Mononuclear cell (primary cell): ENCODE measurements at regions not wholly inside any gene's neighbourhood (a gene's known extent, or its start where the extent isn't known, plus 50 kb on each side); places are given as distances from the start of the nearest gene placed in this dataset.
"Not testable (repeated sequence)": the region's sequence is repeated elsewhere in the genome, so short reads cannot be mapped to it uniquely, and the experiment has no call there.

ENCODE experiments used
- H3K27me3 ChIP-seq: 2 replicates; pipeline ENCODE4 v1.6.0; 2011; ENCODE audit warnings: low read length, control low read depth; ENCODE audit not compliant: insufficient read depth
- H3K4me1 ChIP-seq: 2 replicates; pipeline ENCODE4 v1.5.1; 2011; ENCODE audit warnings: mild to moderate bottlenecking, low read length, control low read depth; ENCODE audit not compliant: insufficient read depth
- H3K4me3 ChIP-seq: 2 replicates; pipeline ENCODE4 v1.5.1; 2011; ENCODE audit warnings: mild to moderate bottlenecking, low read length, moderate library complexity
- H3K9me3 ChIP-seq: 2 replicates; pipeline ENCODE4 v1.5.1; 2011; ENCODE audit warnings: low read depth, mild to moderate bottlenecking, control low read depth, low read length

- Histone ChIP-seq H3K9me3 (no peaks in the 10 kb centered on the region), H3K4me3 (no peak overlapping the region), H3K27me3 (peaks cover 23% of the 10 kb centered on the region), H3K4me1 (peaks cover 6% of the 10 kb centered on the region)
Observed at GRCh38 chr13:24931450-24932251, 164.3 kb upstream of the PABPC3 start.

- not testable (repeated sequence) for H3K4me1 ChIP-seq, H3K9me3 ChIP-seq, H3K4me3 ChIP-seq
- peaks cover 23% of the 10 kb centered on the region for H3K27me3 ChIP-seq
Observed at GRCh38 chr13:24933106-24934023, 162.6 kb upstream of the PABPC3 start.

- H3K4me3 ChIP-seq, H3K4me1 ChIP-seq, H3K9me3 ChIP-seq: not testable (repeated sequence)
- H3K27me3 ChIP-seq, result peaks cover 23% of the 10 kb centered on the region
Observed at GRCh38 chr13:24934024-24934385, 161.9 kb upstream of the PABPC3 start.

- H3K9me3 ChIP-seq, result no peaks in the 10 kb centered on the region
Observed at GRCh38 chr13:24938966-24939365, 157.0 kb upstream of the PABPC3 start.

GRCh38 chr13:24941023-24941713 is 154.8 kb upstream of the PABPC3 start:
- H3K27me3 ChIP-seq, H3K4me3 ChIP-seq, H3K9me3 ChIP-seq, H3K4me1 ChIP-seq: not testable (repeated sequence)

More at GRCh38 chr13:24938966-24939365, 157.0 kb upstream of the PABPC3 start:
- Histone ChIP-seq H3K4me1 (no peaks in the 10 kb centered on the region), H3K27me3 (no peaks in the 10 kb centered on the region), H3K4me3 (no peak overlapping the region)

GRCh38 chr13:24943136-24943535 is 152.8 kb upstream of the PABPC3 start:
- H3K9me3 ChIP-seq, result no peaks in the 10 kb centered on the region
- no peaks in the 10 kb centered on the region for H3K27me3 ChIP-seq
- H3K4me3 ChIP-seq, result no peak overlapping the region
- H3K4me1 ChIP-seq, result no peaks in the 10 kb centered on the region

- H3K27me3 ChIP-seq, H3K4me1 ChIP-seq, H3K4me3 ChIP-seq, H3K9me3 ChIP-seq: not testable (repeated sequence)
Observed at GRCh38 chr13:24944073-24944472, 151.9 kb upstream of the PABPC3 start.

GRCh38 chr13:24948977-24949376 is 147.0 kb upstream of the PABPC3 start:
- H3K27me3 ChIP-seq, H3K4me1 ChIP-seq, H3K9me3 ChIP-seq, H3K4me3 ChIP-seq: not testable (repeated sequence)

GRCh38 chr13:24950611-24951010 is 145.3 kb upstream of the PABPC3 start:
- not testable (repeated sequence) for H3K4me3 ChIP-seq, H3K9me3 ChIP-seq, H3K27me3 ChIP-seq, H3K4me1 ChIP-seq

- not testable (repeated sequence) for H3K27me3 ChIP-seq, H3K9me3 ChIP-seq, H3K4me3 ChIP-seq
Observed at GRCh38 chr13:24967970-24968369, 128.0 kb upstream of the PABPC3 start.

GRCh38 chr13:24968416-24968815 is 127.5 kb upstream of the PABPC3 start:
- not testable (repeated sequence) for H3K27me3 ChIP-seq, H3K9me3 ChIP-seq, H3K4me1 ChIP-seq

More at GRCh38 chr13:24967970-24968369, 128.0 kb upstream of the PABPC3 start:
- not testable (repeated sequence) for H3K4me1 ChIP-seq

GRCh38 chr13:24973102-24973501 is 122.8 kb upstream of the PABPC3 start:
- H3K4me1 ChIP-seq, H3K27me3 ChIP-seq, H3K9me3 ChIP-seq, H3K4me3 ChIP-seq: not testable (repeated sequence)

More at GRCh38 chr13:24968416-24968815, 127.5 kb upstream of the PABPC3 start:
- not testable (repeated sequence) for H3K4me3 ChIP-seq

GRCh38 chr13:24981181-24981803 is 114.6 kb upstream of the PABPC3 start:
- H3K9me3 ChIP-seq, H3K4me3 ChIP-seq, H3K27me3 ChIP-seq, H3K4me1 ChIP-seq: not testable (repeated sequence)

- Histone ChIP-seq H3K4me1 (no peaks in the 10 kb centered on the region), H3K4me3 (no peak overlapping the region), H3K27me3 (peaks cover 3% of the 10 kb centered on the region), H3K9me3 (no peaks in the 10 kb centered on the region)
Observed at GRCh38 chr13:24982333-24982999, 113.5 kb upstream of the PABPC3 start.
